ENCODE measurements at regions not wholly inside any gene's neighbourhood (a gene's known extent, or its start where the extent isn't known, plus 50 kb on each side); places are given as distances from the start of the nearest gene placed in this dataset.
A peak's percentile ranks its signal among the peaks of the same experiment; 100 is the strongest.

- DNase-seq (ENCODE audit: low read depth), result no peak
Measured at GRCh38 chr2:175234650-175235049, 53.1 kb upstream of the ATP5MC3 start.

GRCh38 chr2:175234153-175234552, 52.6 kb upstream of the ATP5MC3 start:
- DNase-seq (ENCODE audit: low read depth), result peak; percentile 78
- in situ Hi-C loops (cut with HindIII; ENCODE audit: low pct_unique_long_range_greater_than_20kb, low sequenced_read_pairs), result no loop called here

More at GRCh38 chr2:175234650-175235049, 53.1 kb upstream of the ATP5MC3 start:
- in situ Hi-C loops (cut with HindIII; ENCODE audit: low pct_unique_long_range_greater_than_20kb, low sequenced_read_pairs), result no loop called here

- in situ Hi-C loops (cut with HindIII; ENCODE audit: low pct_unique_long_range_greater_than_20kb, low sequenced_read_pairs), result no loop called here
- DNase-seq (ENCODE audit: low read depth), result peak; percentile 89
Measured at GRCh38 chr2:175233135-175233719, 51.7 kb upstream of the ATP5MC3 start.
